Uterus (tissue), 2 donors: ENCODE measurements at regions not wholly inside any gene's neighbourhood (a gene's known extent, or its start where the extent isn't known, plus 50 kb on each side); places are given as distances from the start of the nearest gene placed in this dataset.

ENCODE experiments used
- CTCF ChIP-seq, 4 experiments: fragments of 200-600 bp in 2 of 4; fragments of 450-650 bp in 2 of 4; sonication (generic) in 2 of 4; IDR thresholded peaks; one replicate each; pipeline ENCODE4 v1.5.1; 2016 to 2019; ENCODE audit warnings: antibody characterized with exemption in 4 of 4, mild to moderate bottlenecking in 2 of 4, moderate library complexity in 1 of 4
- POLR2A ChIP-seq, 2 donors: fragments of 450-650 bp; IDR thresholded peaks; one replicate each; pipeline ENCODE4 v1.6.1; 2016; ENCODE audit warnings: antibody characterized with exemption in 2 of 2, mild to moderate bottlenecking in 1 of 2, moderate library complexity in 1 of 2

DNA sequence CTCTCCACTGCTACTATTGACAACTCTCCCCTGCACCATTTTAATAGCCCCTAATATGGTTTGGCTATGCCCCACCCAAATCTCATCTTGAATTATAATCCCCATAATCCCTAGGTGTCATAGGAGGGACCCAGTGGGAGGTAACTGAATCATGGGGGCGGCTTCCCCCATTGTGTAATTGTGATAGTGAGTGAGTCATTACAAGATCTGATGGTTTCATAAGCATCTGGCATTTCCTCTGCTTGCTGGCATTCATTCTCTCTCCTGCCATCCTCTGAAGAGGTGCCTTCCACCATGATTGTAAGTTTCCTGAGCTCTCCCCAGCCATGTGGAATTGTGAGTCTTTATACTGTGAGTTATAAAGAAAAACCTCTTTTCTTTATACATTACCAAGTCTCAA, 74.1 kb upstream of the TCF21 start:
- TF ChIP-seq CTCF (IDR thresholded peaks at IDR 0.05) (no peak), POLR2A (IDR thresholded peaks at IDR 0.05) (no peak)
